Activated CD8-positive, alpha-beta T cell treated with anti-CD3 and anti-CD28 coated beads, Interleukin-2, amount 10 ng/mL, durations not matched to agents 7 days and 5 days (primary cell): ENCODE measurements at regions not wholly inside any gene's neighbourhood (a gene's known extent, or its start where the extent isn't known, plus 50 kb on each side); places are given as distances from the start of the nearest gene placed in this dataset.

Source experiments
- ATAC-seq: fragments of 150-1000 bp; cut with Tn5 transposase; one replicate; pipeline ENCODE4 v1.10.0; 2021; ENCODE audit warnings: moderate library complexity
- CTCF ChIA-PET: fragments of 350-600 bp; sonication (Branson Sonifier 250); formaldehyde crosslinking; loops from one replicate; lab custom pipeline; 2021; ENCODE audit warnings: antibody characterized with exemption; lab: Charles Lee
- POLR2A ChIA-PET: fragments of 350-600 bp; sonication (Branson Sonifier 250); formaldehyde crosslinking; loops from one replicate; lab custom pipeline; 2021; ENCODE audit warnings: antibody characterized with exemption; lab: Charles Lee
- DNase-seq: peaks from one replicate; pipeline ENCODE4 v3.0.0-alpha.2; 2020
- H3K27ac Mint-ChIP-seq: one replicate; pipeline ENCODE4 v1.8.0; 2021; ENCODE audit warnings: mild to moderate bottlenecking, mixed read lengths
- H3K27me3 Mint-ChIP-seq: one replicate; pipeline ENCODE4 v1.8.0; 2021; ENCODE audit warnings: low read depth, mixed read lengths
- H3K36me3 Mint-ChIP-seq: one replicate; pipeline ENCODE4 v1.8.0; 2021; ENCODE audit warnings: low read depth, mixed read lengths
- H3K4me1 Mint-ChIP-seq: one replicate; pipeline ENCODE4 v1.8.0; 2021; ENCODE audit warnings: low read depth, mixed read lengths
- H3K4me3 Mint-ChIP-seq: one replicate; pipeline ENCODE4 v1.8.0; 2021; ENCODE audit warnings: mild to moderate bottlenecking, mixed read lengths
- H3K9me3 Mint-ChIP-seq: one replicate; pipeline ENCODE4 v1.8.0; 2022; ENCODE audit warnings: mixed read lengths; ENCODE audit not compliant: insufficient read depth

DNA sequence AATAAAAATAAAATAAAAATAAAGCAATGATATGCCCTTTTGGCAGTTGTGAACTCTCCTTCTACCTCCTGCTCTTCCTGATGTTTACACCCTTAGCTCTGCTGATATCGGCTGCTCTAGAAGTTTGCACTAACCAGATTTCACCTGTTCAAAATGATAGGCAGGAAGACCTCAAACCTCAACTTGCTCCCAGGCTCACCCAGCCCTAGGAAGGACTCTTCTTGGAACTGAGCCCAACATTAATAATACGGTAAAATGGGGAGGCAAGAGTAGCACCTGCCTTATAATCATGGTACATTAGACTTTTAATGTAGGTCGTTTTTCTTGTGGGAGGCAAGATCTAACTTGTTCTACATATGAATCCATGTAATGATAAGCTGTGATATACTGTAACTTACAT, 61.2 kb upstream of the MED13 start:
- no peak overlapping the region for H3K27ac Mint-ChIP-seq
- no peak overlapping the region for H3K4me3 Mint-ChIP-seq
- no peaks in the 10 kb centered on the region for H3K36me3 Mint-ChIP-seq
- ChIA-PET CTCF (interaction anchor here (2.0 kb wide), 1 partner anchor 17 kb away, joined by 8 read pairs; no protein-coding TSS in a partner anchor), POLR2A (no interaction called here)
- H3K9me3 Mint-ChIP-seq: no peaks in the 10 kb centered on the region
- H3K4me1 Mint-ChIP-seq: peaks cover 6% of the 10 kb centered on the region
- no peak for DNase-seq
- peaks cover 19% of the 10 kb centered on the region for H3K27me3 Mint-ChIP-seq
- no peak for ATAC-seq

DNA sequence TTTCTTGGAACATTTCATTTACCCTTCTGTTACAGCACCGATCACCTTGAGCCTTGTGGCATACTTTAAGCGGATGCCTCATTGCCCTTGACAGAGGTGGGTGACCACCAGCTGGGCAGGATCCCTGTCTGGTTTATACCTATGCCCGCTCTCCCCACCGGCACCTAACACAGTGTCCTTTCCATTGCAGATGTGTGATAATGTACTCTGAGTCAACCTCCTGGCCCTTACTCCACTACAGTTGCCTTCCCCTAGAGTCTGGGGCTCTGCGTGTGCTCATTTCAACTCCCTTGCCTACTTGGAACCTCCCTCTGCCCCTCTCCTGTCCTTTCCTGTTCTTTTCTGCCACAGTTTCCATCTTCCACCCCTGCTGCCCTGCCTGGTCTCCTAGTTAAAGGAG, 60.2 kb upstream of the MED13 start:
- POLR2A ChIA-PET: no interaction called here

DNA sequence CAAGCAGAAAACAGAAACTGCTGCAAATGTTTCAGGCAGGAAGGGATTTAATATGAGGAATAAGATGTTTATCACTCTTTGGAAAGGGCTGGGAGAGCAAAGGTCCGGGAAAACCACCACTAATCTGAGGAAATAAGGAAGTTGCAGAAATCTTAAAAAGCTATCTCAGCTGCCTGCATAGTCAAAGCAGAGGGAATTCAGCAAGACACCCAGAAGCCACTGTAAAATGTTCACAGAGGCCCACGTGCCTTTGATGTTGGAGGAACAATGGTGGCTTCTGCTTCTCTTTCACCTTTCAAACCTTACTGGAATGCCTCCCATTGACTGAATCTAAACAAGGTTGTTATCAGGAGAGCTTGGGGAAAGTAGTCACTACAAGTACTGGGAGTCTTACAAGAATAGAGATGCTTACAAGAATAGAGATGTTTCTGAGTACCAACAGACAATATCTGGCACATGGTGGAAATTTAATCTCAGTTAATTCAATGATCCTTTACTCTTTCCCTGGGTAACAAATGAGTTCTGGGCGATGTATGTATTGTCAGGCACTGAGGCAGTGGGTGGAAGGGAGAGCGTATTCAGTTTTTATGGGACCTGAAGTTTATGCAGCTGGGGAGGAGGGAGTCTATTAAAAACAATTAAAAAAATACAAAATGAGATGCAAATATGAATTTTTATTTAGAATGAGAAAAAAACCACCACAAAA, 56.1 kb upstream of the MED13 start:
- Mint-ChIP-seq H3K27me3 (peaks cover 19% of the 10 kb centered on the region), H3K27ac (no peak overlapping the region), H3K4me3 (no peak overlapping the region), H3K36me3 (no peaks in the 10 kb centered on the region), H3K4me1 (peaks cover under 1% of the 10 kb centered on the region), H3K9me3 (no peaks in the 10 kb centered on the region)
- DNase-seq: no peak
- POLR2A ChIA-PET: no interaction called here
- CTCF ChIA-PET: interaction anchor here (1.5 to 2.6 kb wide), 2 partner anchors 12 to 56 kb away, joined by 4 to 12 read pairs; no protein-coding TSS in a partner anchor
- no peak for ATAC-seq

More for the DNA sequence above, 60.2 kb upstream of the MED13 start:
- Mint-ChIP-seq H3K9me3 (no peaks in the 10 kb centered on the region), H3K27me3 (peaks cover 23% of the 10 kb centered on the region), H3K27ac (no peak overlapping the region), H3K4me1 (peaks cover 6% of the 10 kb centered on the region), H3K36me3 (no peaks in the 10 kb centered on the region), H3K4me3 (no peak overlapping the region)
- no peak for DNase-seq
- CTCF ChIA-PET: no interaction called here
- ATAC-seq: no peak

DNA sequence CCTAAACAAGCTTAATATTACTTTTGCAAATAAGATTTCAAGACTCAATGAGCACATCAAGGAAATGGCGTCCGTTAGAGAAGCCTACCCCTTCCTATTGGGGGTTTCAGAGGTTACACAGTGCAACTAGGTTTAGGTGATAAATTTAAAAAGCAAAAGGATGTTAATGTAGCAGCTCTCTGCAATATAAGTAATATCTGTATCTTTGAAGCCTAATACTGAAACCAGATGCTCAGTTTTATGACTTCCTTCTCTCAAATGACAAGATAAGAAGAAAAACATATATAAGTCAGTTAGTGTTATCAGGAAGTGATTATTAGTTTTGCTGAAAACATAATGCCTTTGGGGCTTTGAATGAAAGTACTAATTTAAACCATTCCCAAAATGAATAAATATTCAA, 54.3 kb upstream of the MED13 start:
- H3K4me1 Mint-ChIP-seq: no peaks in the 10 kb centered on the region
- no peak overlapping the region for H3K4me3 Mint-ChIP-seq
- POLR2A ChIA-PET: no interaction called here
- no peaks in the 10 kb centered on the region for H3K36me3 Mint-ChIP-seq
- no peak for DNase-seq
- H3K9me3 Mint-ChIP-seq: no peaks in the 10 kb centered on the region
- no peak overlapping the region for H3K27ac Mint-ChIP-seq
- H3K27me3 Mint-ChIP-seq: peaks cover 13% of the 10 kb centered on the region
- CTCF ChIA-PET: interaction anchor here (1.4 kb wide), 1 partner anchor 10 kb away, joined by 5 read pairs; no protein-coding TSS in a partner anchor
- no peak for ATAC-seq
